HEK293 (cell line): ENCODE measurements at regions not wholly inside any gene's neighbourhood (a gene's known extent, or its start where the extent isn't known, plus 50 kb on each side); places are given as distances from the start of the nearest gene placed in this dataset.

Experiments
- CTCF ChIA-PET: fragments of 350-600 bp; formaldehyde crosslinking; extraction: SDS; loops from one replicate; lab custom pipeline; 2021; ENCODE audit warnings: antibody characterized with exemption; lab: Yijun Ruan, JAX
- POLR2A ChIA-PET: fragments of 300-600 bp; formaldehyde crosslinking; extraction: SDS; loops from one replicate; lab custom pipeline; 2020; ENCODE audit warnings: antibody characterized with exemption, inconsistent platforms; lab: Yijun Ruan, JAX
- H3K27ac ChIP-seq: fragments of 200-500 bp; sonication (Bioruptor generic); 2 replicates; pipeline ENCODE4 v1.5.1; 2014; ENCODE audit warnings: low read depth, low read length, control low read depth, inconsistent platforms; ENCODE audit errors: extremely low read depth
- H3K36me3 ChIP-seq, 2 experiments: fragments of 200-500 bp in 1 of 2; sonication (Bioruptor generic) in 1 of 2; 1 replicate in 1 of 2; 2 replicates in 1 of 2; pipeline ENCODE4 v1.5.1; 2014 to 2017; ENCODE audit warnings: inconsistent platforms in 2 of 2, low read length in 2 of 2; ENCODE audit not compliant: control insufficient read depth in 2 of 2, insufficient read depth in 1 of 2
- H3K4me1 ChIP-seq: fragments of 200-500 bp; sonication (Bioruptor generic); 2 replicates; pipeline ENCODE4 v1.5.1; 2014; ENCODE audit warnings: mild to moderate bottlenecking, low read length, inconsistent platforms; ENCODE audit not compliant: control insufficient read depth, insufficient read depth
- H3K4me3 ChIP-seq: 2 replicates; pipeline ENCODE4 v1.5.1; 2011; ENCODE audit warnings: low read depth, mild to moderate bottlenecking, control low read depth, low read length, moderate library complexity
- H3K9me3 ChIP-seq: fragments of 200-500 bp; sonication (Bioruptor generic); 2 replicates; pipeline ENCODE4 v1.5.1; 2014; ENCODE audit warnings: low read depth, low read length, inconsistent platforms; ENCODE audit not compliant: control insufficient read depth, insufficient read depth
- AEBP2 ChIP-seq: fragments of 450-650 bp; formaldehyde crosslinking; IDR thresholded peaks from 2 replicates; pipeline ENCODE4 v1.5.1; 2016; ENCODE audit warnings: missing biosample characterization, missing genetic modification characterization, borderline replicate concordance
- EGR2 ChIP-seq: fragments of 450-650 bp; formaldehyde crosslinking; IDR thresholded peaks from 2 replicates; pipeline ENCODE4 v1.5.1; 2016; ENCODE audit warnings: low read depth, missing biosample characterization, missing genetic modification characterization
- HOXA7 ChIP-seq: sonication (generic); formaldehyde crosslinking; IDR thresholded peaks from 2 replicates; pipeline ENCODE4 v1.8.1; 2022; ENCODE audit warnings: missing genetic modification reagents, borderline replicate concordance
- KLF10 ChIP-seq: fragments of 450-650 bp; IDR thresholded peaks from 2 replicates; pipeline ENCODE4 v1.5.1; 2018; ENCODE audit warnings: missing biosample characterization, mild to moderate bottlenecking, missing genetic modification characterization
- PATZ1 ChIP-seq: fragments of 450-650 bp; formaldehyde crosslinking; IDR thresholded peaks from 2 replicates; pipeline ENCODE4 v1.5.1; 2016; ENCODE audit warnings: missing biosample characterization, missing genetic modification characterization
- SCRT2 ChIP-seq: fragments of 450-650 bp; formaldehyde crosslinking; IDR thresholded peaks from 2 replicates; pipeline ENCODE4 v1.5.1; 2016; ENCODE audit warnings: missing biosample characterization, missing genetic modification characterization
- SP2 ChIP-seq: fragments of 450-650 bp; formaldehyde crosslinking; IDR thresholded peaks from 2 replicates; pipeline ENCODE4 v1.5.1; 2016; ENCODE audit warnings: missing biosample characterization, missing genetic modification characterization
- TCF7L2 ChIP-seq: IDR thresholded peaks from 2 replicates; pipeline ENCODE4 v1.6.1; 2011; ENCODE audit warnings: low read depth, mild to moderate bottlenecking, inconsistent platforms, low read length, moderate library complexity, borderline replicate concordance
- YY1 ChIP-seq: fragments of 450-650 bp; formaldehyde crosslinking; IDR thresholded peaks from 2 replicates; pipeline ENCODE4 v1.5.1; 2018; ENCODE audit warnings: missing biosample characterization, missing genetic modification characterization
- ZBTB21 ChIP-seq: fragments of 450-650 bp; formaldehyde crosslinking; IDR thresholded peaks from 2 replicates; pipeline ENCODE4 v1.5.1; 2017; ENCODE audit warnings: missing biosample characterization, missing genetic modification characterization
- ZBTB49 ChIP-seq: fragments of 450-650 bp; formaldehyde crosslinking; IDR thresholded peaks from 2 replicates; pipeline ENCODE4 v1.5.1; 2016; ENCODE audit warnings: missing biosample characterization, missing genetic modification characterization, low read depth
- ZEB2 ChIP-seq: fragments of 450-650 bp; formaldehyde crosslinking; IDR thresholded peaks from 2 replicates; pipeline ENCODE4 v1.5.1; 2016; ENCODE audit warnings: missing biosample characterization, missing genetic modification characterization
- ZNF112 ChIP-seq: fragments of 450-650 bp; formaldehyde crosslinking; IDR thresholded peaks from 2 replicates; pipeline ENCODE4 v1.5.0; 2017; ENCODE audit warnings: missing biosample characterization, missing genetic modification characterization
- ZNF19 ChIP-seq: fragments of 450-650 bp; formaldehyde crosslinking; IDR thresholded peaks from 2 replicates; pipeline ENCODE4; 2016; ENCODE audit warnings: missing biosample characterization, missing genetic modification characterization, low read depth
- ZNF202 ChIP-seq: fragments of 450-650 bp; formaldehyde crosslinking; IDR thresholded peaks from 2 replicates; pipeline ENCODE4 v1.5.1; 2016; ENCODE audit warnings: missing biosample characterization, missing genetic modification characterization, borderline replicate concordance
- ZNF280C ChIP-seq: fragments of 450-650 bp; formaldehyde crosslinking; IDR thresholded peaks from 2 replicates; pipeline ENCODE4 v1.5.1; 2016; ENCODE audit warnings: missing biosample characterization, missing genetic modification characterization
- ZNF292 ChIP-seq: fragments of 450-650 bp; formaldehyde crosslinking; IDR thresholded peaks from 2 replicates; pipeline ENCODE4 v1.5.1; 2016; ENCODE audit warnings: low read depth, missing biosample characterization, missing genetic modification characterization, borderline replicate concordance
- ZNF311 ChIP-seq: fragments of 450-650 bp; formaldehyde crosslinking; IDR thresholded peaks from 2 replicates; pipeline ENCODE4 v1.5.1; 2017; ENCODE audit warnings: missing biosample characterization, missing genetic modification characterization, borderline replicate concordance
- ZNF362 ChIP-seq: fragments of 450-650 bp; formaldehyde crosslinking; IDR thresholded peaks from 2 replicates; pipeline ENCODE4 v1.5.1; 2016; ENCODE audit warnings: missing biosample characterization, missing genetic modification characterization
- ZNF433 ChIP-seq: fragments of 450-650 bp; formaldehyde crosslinking; IDR thresholded peaks from 2 replicates; pipeline ENCODE4 v1.5.1; 2016; ENCODE audit warnings: missing biosample characterization, missing genetic modification characterization, low read depth
- ZNF48 ChIP-seq: fragments of 450-650 bp; formaldehyde crosslinking; IDR thresholded peaks from 2 replicates; pipeline ENCODE4 v1.5.1; 2016; ENCODE audit warnings: missing biosample characterization, missing genetic modification characterization
- ZNF626 ChIP-seq: fragments of 450-650 bp; sonication (Bioruptor Pico); formaldehyde crosslinking; IDR thresholded peaks from 2 replicates; pipeline ENCODE4 v1.5.1; 2018; ENCODE audit warnings: missing biosample characterization, missing genetic modification characterization, inconsistent platforms
- ZNF654 ChIP-seq: fragments of 450-650 bp; formaldehyde crosslinking; IDR thresholded peaks from 2 replicates; pipeline ENCODE4 v1.5.1; 2016; ENCODE audit warnings: low read depth, missing biosample characterization, missing genetic modification characterization
- ZNF768 ChIP-seq: fragments of 450-650 bp; formaldehyde crosslinking; IDR thresholded peaks from 2 replicates; pipeline ENCODE4 v1.5.1; 2018; ENCODE audit warnings: missing biosample characterization, mild to moderate bottlenecking, missing genetic modification characterization
- ZNF830 ChIP-seq: fragments of 450-650 bp; IDR thresholded peaks from 2 replicates; pipeline ENCODE4 v1.5.0; 2018; ENCODE audit warnings: missing biosample characterization, missing genetic modification characterization, low read depth, mild to moderate bottlenecking, moderate library complexity
- ZNF843 ChIP-seq: fragments of 450-650 bp; formaldehyde crosslinking; IDR thresholded peaks from 2 replicates; pipeline ENCODE4 v1.5.1; 2016; ENCODE audit warnings: missing biosample characterization, missing genetic modification characterization

GRCh38 chr5:99686538-99686937, 757.7 kb upstream of the CHD1 start:
- no peaks in the 10 kb centered on the region for H3K36me3 ChIP-seq
- H3K4me3 ChIP-seq = no peak overlapping the region
- TF ChIP-seq YY1 (tag by site-specific recombination) (no peak), SP2 (no peak), ZNF19 (tag by site-specific recombination) (no peak), ZEB2 (tag by site-specific recombination) (no peak), ZNF626 (tag by site-specific recombination) (no peak), ZNF311 (no peak), ZNF292 (no peak), ZBTB21 (tag by site-specific recombination) (no peak), ZNF202 (tag by site-specific recombination) (no peak)
- H3K27ac ChIP-seq = no peak overlapping the region
- H3K4me1 ChIP-seq = no peaks in the 10 kb centered on the region
- no peaks in the 10 kb centered on the region for H3K9me3 ChIP-seq
- ChIA-PET CTCF (no interaction called here), POLR2A (no interaction called here)

- H3K27ac ChIP-seq = no peak overlapping the region
- POLR2A ChIA-PET = no interaction called here
These were observed 747.2 kb upstream of the CHD1 start for GRCh38 chr5:99675974-99676373.

More at GRCh38 chr5:99675974-99676373, 747.2 kb upstream of the CHD1 start:
- Histone ChIP-seq H3K9me3 (no peaks in the 10 kb centered on the region), H3K4me1 (no peaks in the 10 kb centered on the region), H3K4me3 (no peak overlapping the region), H3K36me3 (no peaks in the 10 kb centered on the region)
- TF ChIP-seq HOXA7 (CRISPR knock-in tag) = no peak
- no peak for TF ChIP-seq ZNF843 (tag by site-specific recombination)
- no peak for TF ChIP-seq ZNF112 (tag by site-specific recombination)
- TF ChIP-seq EGR2 (tag by site-specific recombination) = no peak
- no peak for TF ChIP-seq ZNF654 (tag by site-specific recombination)
- TF ChIP-seq ZNF768 = no peak
- no peak for TF ChIP-seq TCF7L2
- no peak for TF ChIP-seq ZNF362 (tag by site-specific recombination)
- TF ChIP-seq ZNF280C = no peak
- TF ChIP-seq ZNF433 (tag by site-specific recombination) = no peak
- no peak for TF ChIP-seq KLF10
- no peak for TF ChIP-seq SCRT2 (tag by site-specific recombination)
- TF ChIP-seq AEBP2 = no peak
- TF ChIP-seq ZBTB49 (tag by site-specific recombination) = no peak
- no peak for TF ChIP-seq ZNF48 (tag by site-specific recombination)
- TF ChIP-seq ZNF830 = no peak
- no peak for TF ChIP-seq PATZ1 (tag by site-specific recombination)
- TF ChIP-seq ZNF202 (tag by site-specific recombination) = no peak
- CTCF ChIA-PET = no interaction called here
